ENCODE measurements at regions not wholly inside any gene's neighbourhood (a gene's known extent, or its start where the extent isn't known, plus 50 kb on each side); places are given as distances from the start of the nearest gene placed in this dataset.

GRCh38 chr1:29521811-29522580 lies 285.7 kb downstream of the PTPRU start:
- no peak for DNase-seq

DNA sequence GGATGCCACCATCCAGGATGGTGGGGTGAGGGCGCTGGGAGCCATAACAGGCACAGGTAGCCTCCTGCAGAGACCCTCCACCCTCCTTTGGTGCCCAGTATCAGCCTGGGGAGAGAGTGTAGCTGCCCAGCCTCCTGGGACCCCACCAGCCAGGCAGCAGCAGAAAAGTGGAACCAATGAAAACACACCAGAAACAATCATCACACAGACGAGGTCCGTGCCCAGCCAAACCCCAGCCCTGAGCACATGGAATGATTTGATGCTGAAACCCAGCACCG lies 285.1 kb downstream of the PTPRU start:
- no peak for DNase-seq

DNA sequence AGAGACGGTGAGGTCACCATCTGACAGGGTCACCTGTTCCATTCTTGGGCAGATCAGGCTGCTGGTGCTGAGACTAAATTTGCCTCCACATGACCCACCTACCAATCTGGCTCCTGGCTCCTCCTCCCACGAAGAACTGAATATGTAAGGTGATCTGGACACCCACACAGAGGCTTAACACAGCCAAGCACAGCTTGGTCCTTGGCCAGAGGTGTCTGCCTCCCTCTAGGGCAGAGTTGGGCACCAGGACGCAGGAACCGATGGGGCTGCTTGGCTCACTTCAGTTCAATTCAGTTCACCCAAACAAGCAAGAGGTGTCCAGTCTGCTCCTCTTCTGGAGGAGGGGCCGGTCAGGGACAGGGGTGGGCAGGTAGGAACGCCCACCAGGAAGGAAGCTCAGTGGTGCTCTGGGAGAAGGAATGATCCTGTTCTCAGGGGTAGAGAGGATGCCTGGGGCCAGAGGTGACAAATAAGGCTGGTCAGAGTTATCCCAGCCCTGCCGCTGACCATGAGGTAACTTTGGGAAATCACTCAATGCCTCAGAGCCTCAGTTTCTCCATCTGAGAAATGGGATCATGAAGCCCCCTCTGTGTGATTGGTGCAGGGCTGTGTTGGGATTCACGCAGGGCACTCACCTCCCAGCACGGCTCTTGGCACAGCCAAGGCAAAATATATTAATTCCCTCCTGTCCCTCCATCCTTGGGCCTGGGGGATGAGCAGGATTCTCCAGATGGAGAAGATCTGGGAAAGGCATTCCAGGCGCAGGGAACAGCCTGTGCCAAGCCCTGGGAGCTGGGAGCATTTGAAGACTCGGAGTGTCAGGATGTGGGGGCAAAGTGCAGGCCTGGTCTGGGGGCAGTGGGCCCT lies 284.5 kb downstream of the PTPRU start:
- DNase-seq: no peak

GRCh38 chr1:29519788-29520110 lies 283.4 kb downstream of the PTPRU start:
- DNase-seq: no peak

- no peak for DNase-seq
These were observed 282.9 kb downstream of the PTPRU start for GRCh38 chr1:29519108-29519787.

DNA sequence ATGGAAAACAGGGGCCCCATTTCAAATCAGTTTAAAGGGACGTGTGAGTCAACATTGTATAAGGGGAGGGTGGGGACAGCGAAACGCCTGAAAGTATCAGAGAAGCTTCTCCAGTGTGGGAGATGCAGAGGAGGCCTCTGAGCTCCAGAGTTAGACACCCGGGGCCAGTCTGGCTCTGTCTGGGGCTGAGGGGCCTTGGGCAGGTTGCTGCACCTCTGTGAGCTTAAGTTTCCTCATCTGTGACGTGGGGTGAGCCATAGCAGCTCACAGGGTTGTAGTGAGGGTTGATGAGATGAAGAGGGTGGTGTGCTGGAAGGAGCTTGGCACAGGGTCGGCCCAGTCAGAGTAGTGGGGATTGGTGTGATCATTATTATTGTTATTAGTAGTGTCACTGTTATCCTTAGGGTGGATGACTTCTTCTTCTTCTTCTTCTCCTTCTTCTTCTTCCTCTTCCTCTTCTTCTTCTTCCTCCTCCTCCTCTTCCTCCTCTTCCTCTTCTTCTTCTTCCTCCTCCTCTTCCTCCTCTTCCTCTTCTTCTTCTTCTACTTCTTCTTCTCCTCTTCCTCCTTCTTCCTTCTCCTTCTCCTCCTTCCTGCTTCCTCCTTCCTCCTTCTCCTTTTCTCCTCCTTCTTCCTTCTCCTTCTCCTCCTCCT lies 282.0 kb downstream of the PTPRU start:
- no peak for DNase-seq

GRCh38 chr1:29517251-29518086 lies 281.1 kb downstream of the PTPRU start:
- no peak for DNase-seq

DNA sequence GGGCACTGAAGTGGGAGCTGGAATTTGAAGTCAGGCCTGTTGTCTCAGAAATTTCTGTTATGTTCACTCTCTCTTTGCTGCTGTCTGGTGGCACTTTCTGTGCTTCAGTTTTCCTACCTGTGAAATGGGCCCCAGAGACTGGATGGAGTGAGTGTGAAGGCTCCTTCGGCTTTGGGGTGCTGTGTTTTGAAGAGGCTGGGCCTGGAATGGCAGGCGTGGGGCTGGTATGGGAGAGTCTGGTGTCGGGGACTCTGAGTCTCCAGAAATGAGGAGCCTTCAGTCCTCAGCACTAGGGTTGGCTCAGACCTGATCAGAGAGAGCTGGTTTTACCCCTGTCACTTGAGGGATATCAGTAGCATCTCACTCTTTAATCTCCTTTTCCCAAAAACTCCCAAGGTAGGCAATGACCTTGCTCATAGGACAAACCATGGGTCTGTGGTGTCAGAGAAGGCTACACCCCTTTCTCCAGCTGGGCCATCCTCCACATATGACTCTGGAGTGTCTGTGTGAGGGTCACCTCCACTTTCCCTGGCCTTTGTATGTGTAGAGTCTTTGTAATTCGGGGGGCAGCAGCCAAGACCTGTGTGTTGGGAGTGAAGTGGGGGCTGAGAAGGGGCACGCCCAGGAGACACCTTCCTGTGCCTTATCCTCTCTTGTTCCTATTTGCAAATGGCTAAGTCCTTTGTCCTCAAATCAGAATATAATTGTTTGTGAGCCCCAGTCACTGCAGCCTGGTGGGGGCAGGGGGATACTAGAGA lies 279.9 kb downstream of the PTPRU start:
- DNase-seq: no peak

GRCh38 chr1:29515170-29515955 lies 279.0 kb downstream of the PTPRU start:
- no peak for DNase-seq

GRCh38 chr1:29514361-29515169 lies 278.2 kb downstream of the PTPRU start:
- DNase-seq: no peak

- no peak for DNase-seq
These were observed 277.0 kb downstream of the PTPRU start for GRCh38 chr1:29513357-29513756.

- no peak for DNase-seq
These were observed 275.1 kb downstream of the PTPRU start for GRCh38 chr1:29511436-29511835.

- no peak for DNase-seq
These were observed 272.3 kb downstream of the PTPRU start for GRCh38 chr1:29508458-29509107.

- DNase-seq: no peak
These were observed 270.4 kb downstream of the PTPRU start for GRCh38 chr1:29506678-29507225.

DNA sequence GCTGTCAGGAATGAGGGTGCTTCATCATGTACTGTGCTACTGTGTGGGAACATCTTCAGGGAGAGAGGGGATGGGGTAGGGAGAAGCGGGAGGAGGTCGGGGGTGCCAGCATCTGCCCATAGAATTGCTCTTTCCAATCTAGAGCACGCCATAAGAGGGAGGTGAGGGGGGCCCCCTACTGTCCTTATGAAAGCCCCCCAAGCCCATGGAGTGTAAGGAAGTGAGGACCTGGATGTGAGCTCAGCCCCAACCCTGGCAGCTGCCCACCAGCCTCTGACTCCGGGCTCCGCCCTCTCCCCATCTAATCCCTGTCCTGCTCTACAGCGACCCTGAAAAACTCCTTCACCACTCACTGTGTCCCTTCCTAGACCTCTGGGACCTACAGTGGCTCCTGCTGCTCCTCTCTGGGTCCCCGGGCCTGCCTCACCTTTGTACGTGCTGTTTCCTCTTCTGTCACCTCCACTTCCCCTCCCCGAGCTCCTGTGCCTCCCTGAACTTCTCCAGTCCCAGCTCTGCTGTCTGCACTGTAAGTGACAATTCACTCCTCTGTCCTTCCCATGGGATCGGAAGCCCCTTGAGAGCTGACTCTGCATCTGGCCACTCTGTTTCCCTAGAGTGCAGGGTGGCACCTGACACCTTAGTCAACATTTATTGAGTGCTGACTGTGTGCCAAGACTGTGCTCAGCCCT lies 269.4 kb downstream of the PTPRU start:
- no peak for DNase-seq

DNA sequence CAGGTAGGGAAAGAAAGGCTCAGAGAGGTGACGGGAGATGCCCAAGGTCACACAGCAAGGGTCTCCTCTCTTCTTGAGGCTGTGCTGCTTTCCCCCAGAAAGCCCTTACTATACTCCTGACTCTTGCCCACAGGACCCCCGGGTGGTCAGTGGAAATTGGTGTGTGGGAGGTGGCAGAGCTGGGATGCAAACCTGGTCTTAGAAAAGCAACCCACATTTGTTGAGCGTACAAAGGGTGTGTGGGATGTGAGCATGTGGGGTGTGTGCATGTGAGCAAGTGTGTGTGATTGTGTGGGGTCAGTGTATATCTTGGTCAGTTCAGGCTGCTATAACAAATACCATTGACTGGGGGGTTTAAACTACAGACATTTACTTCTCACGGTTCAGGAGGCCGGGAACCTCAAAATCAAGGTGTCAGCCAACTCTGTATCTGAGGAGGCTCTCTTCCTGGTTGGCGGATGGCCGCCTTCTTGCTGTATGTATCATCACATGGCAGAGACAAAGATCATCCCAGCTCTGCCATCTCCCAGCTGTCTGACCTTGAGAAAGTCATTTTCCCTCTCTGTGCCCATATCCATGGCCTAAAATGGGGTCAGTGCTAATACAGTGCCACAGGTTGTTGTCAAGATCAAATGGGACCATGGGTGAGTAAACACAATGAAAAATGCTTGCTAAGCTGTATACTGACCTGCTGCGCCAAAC lies 268.5 kb downstream of the PTPRU start:
- DNase-seq: no peak

DNA sequence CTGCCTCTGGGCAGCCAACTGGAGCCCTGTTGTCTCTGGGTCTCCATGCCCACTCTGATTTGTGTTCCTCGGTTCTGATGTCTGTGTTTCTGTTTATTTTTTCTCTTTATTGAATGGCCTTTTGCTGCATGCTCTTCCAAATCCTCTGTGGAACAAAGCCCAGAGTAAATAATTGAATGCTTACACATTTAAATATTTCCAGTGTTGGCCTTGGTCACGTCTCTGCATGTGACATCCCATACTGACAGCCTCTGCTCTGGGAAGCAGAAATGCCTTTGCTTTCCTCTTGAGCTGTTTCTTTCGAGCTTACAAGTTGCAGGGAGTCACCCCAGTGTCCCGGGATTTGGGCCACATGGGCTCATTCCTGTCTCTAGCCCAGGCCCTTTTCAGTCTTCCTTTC lies 267.9 kb downstream of the PTPRU start:
- no peak for DNase-seq
